Gastrocnemius medialis (tissue), 4 donors: ENCODE measurements at regions not wholly inside any gene's neighbourhood (a gene's known extent, or its start where the extent isn't known, plus 50 kb on each side); places are given as distances from the start of the nearest gene placed in this dataset.

Experiments used
- POLR2A ChIP-seq, 2 donors: fragments of 450-650 bp; IDR thresholded peaks; one replicate each; pipeline ENCODE4 v1.6.1; 2017; ENCODE audit warnings: antibody characterized with exemption in 2 of 2, mild to moderate bottlenecking in 2 of 2, moderate library complexity in 2 of 2
- TF ChIP-seq, protein P1 (sequence below), 5 experiments: fragments of 450-650 bp in 3 of 5; fragments of 200-600 bp in 2 of 5; sonication (generic) in 2 of 5; IDR thresholded peaks in 4 of 5; conservative IDR thresholded peaks in 1 of 5; 1 replicate in 4 of 5; 2 replicates in 1 of 5; pipeline ENCODE4 v1.5.1; 2016 to 2019; ENCODE audit warnings: antibody characterized with exemption in 5 of 5, mild to moderate bottlenecking in 3 of 5, moderate library complexity in 3 of 5

DNA sequence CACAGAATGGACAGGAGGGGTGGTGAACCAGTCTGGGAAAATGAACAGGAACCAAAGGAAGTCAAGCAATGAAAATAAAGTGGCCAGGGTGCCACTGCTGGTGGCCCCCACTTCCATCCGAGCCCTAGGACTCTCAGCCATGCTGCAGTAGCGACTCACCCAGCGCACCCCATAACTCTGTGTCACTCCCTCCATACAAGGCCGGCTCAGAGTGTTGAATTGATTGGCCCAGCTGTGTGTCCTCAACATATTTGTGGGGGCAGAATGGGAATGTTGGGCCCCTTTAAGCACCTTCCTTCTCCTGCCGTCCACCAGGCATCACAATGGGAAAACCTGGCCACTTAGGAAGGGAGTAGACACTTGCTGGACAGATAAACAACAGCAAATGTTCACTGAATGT lies 169.0 kb upstream of the SDK2 start:
- TF ChIP-seq, protein P1, sequence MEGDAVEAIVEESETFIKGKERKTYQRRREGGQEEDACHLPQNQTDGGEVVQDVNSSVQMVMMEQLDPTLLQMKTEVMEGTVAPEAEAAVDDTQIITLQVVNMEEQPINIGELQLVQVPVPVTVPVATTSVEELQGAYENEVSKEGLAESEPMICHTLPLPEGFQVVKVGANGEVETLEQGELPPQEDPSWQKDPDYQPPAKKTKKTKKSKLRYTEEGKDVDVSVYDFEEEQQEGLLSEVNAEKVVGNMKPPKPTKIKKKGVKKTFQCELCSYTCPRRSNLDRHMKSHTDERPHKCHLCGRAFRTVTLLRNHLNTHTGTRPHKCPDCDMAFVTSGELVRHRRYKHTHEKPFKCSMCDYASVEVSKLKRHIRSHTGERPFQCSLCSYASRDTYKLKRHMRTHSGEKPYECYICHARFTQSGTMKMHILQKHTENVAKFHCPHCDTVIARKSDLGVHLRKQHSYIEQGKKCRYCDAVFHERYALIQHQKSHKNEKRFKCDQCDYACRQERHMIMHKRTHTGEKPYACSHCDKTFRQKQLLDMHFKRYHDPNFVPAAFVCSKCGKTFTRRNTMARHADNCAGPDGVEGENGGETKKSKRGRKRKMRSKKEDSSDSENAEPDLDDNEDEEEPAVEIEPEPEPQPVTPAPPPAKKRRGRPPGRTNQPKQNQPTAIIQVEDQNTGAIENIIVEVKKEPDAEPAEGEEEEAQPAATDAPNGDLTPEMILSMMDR (IDR thresholded peaks at IDR 0.05 in 4 of 5, conservative IDR thresholded peaks at IDR 0.05 in 1 of 5): no peak
- no peak for TF ChIP-seq POLR2A (IDR thresholded peaks at IDR 0.05)
